IMR-90 (cell line): ENCODE measurements at regions not wholly inside any gene's neighbourhood (a gene's known extent, or its start where the extent isn't known, plus 50 kb on each side); places are given as distances from the start of the nearest gene placed in this dataset.

Experiments used
- ATAC-seq: fragments of 200-7000 bp; cut with Tn5 transposase; 2 replicates; pipeline ENCODE4 v1.9.1; 2020; ENCODE audit warnings: low read depth, mild to moderate bottlenecking, moderate library complexity
- BruUV-seq: library from RNA; stranded (reverse); fragments of 400-500 nt; replicated peaks from 2 replicates; lab custom pipeline; 2021; lab: Mats Ljungman, UMichigan
- CTCF ChIA-PET: fragments of 300-600 bp; formaldehyde crosslinking; extraction: SDS; loops from one replicate; lab custom pipeline; 2021; ENCODE audit warnings: antibody characterized with exemption; lab: Yijun Ruan, JAX
- POLR2A ChIA-PET: fragments of 300-600 bp; sonication (Branson Sonifier 250); formaldehyde crosslinking; loops from one replicate; lab custom pipeline; 2022; ENCODE audit warnings: antibody characterized with exemption; ENCODE audit not compliant: unreplicated experiment; lab: Charles Lee
- DNase-seq: peaks from one replicate; pipeline ENCODE4 v3.0.0; 2013
- H2AFZ ChIP-seq: replicated peaks from 2 replicates; pipeline ENCODE3; 2013; ENCODE audit warnings: low read length, mild to moderate bottlenecking; ENCODE audit not compliant: poor library complexity
- H2AK5ac ChIP-seq: 2 replicates; pipeline ENCODE4 v1.6.1; 2013; ENCODE audit warnings: low read depth, low read length, inconsistent platforms
- H2AK9ac ChIP-seq: replicated peaks from 2 replicates; pipeline ENCODE3; 2013; ENCODE audit warnings: mild to moderate bottlenecking, low read depth, low read length, moderate library complexity; ENCODE audit not compliant: poor library complexity
- H2BK120ac ChIP-seq: 2 replicates; pipeline ENCODE4 v1.6.1; 2013; ENCODE audit warnings: low read depth, low read length, inconsistent platforms
- H2BK15ac ChIP-seq: 3 replicates; pipeline ENCODE4 v1.6.1; 2013; ENCODE audit warnings: low read depth, low read length, inconsistent platforms
- H2BK20ac ChIP-seq: 2 replicates; pipeline ENCODE4 v1.6.1; 2013; ENCODE audit warnings: low read depth, mild to moderate bottlenecking, inconsistent platforms, low read length, moderate library complexity
- H2BK5ac ChIP-seq: 2 replicates; pipeline ENCODE4 v1.6.1; 2013; ENCODE audit warnings: mild to moderate bottlenecking, low read depth, low read length, inconsistent platforms; ENCODE audit not compliant: poor library complexity, severe bottlenecking
- H3K14ac ChIP-seq: replicated peaks from 2 replicates; pipeline ENCODE4 v1.6.1; 2013; ENCODE audit warnings: low read depth, low read length, inconsistent platforms
- H3K18ac ChIP-seq: 2 replicates; pipeline ENCODE4 v1.6.1; 2013; ENCODE audit warnings: low read depth, low read length, control low read depth
- H3K23ac ChIP-seq: 2 replicates; pipeline ENCODE4 v1.6.1; 2013; ENCODE audit warnings: low read depth, low read length, inconsistent platforms
- H3K27ac ChIP-seq: 2 replicates; pipeline ENCODE4 v1.5.1; 2013; ENCODE audit warnings: mild to moderate bottlenecking, control low read depth, low read length; ENCODE audit not compliant: insufficient read depth
- H3K27me3 ChIP-seq: 2 replicates; pipeline ENCODE4 v1.6.1; 2013; ENCODE audit warnings: low read length; ENCODE audit not compliant: control insufficient read depth, insufficient read depth
- H3K36me3 ChIP-seq: 2 replicates; pipeline ENCODE4 v1.6.1; 2013; ENCODE audit warnings: low read length, mixed read lengths; ENCODE audit not compliant: control insufficient read depth, insufficient read depth
- H3K4ac ChIP-seq: 2 replicates; pipeline ENCODE4 v1.6.1; 2013; ENCODE audit warnings: low read depth, low read length, inconsistent platforms
- H3K4me1 ChIP-seq: 2 replicates; pipeline ENCODE4 v1.6.1; 2013; ENCODE audit warnings: low read length, mixed read lengths; ENCODE audit not compliant: control insufficient read depth, insufficient read depth
- H3K4me2 ChIP-seq: 2 replicates; pipeline ENCODE4 v1.6.1; 2013; ENCODE audit warnings: low read depth, mild to moderate bottlenecking, control low read depth, low read length, moderate library complexity
- H3K4me3 ChIP-seq: 2 replicates; pipeline ENCODE4 v1.5.1; 2013; ENCODE audit warnings: low read depth, mild to moderate bottlenecking, control low read depth, low read length, moderate library complexity; ENCODE audit not compliant: insufficient read depth
- H3K56ac ChIP-seq: 2 replicates; pipeline ENCODE4 v1.6.1; 2013; ENCODE audit warnings: low read length, inconsistent platforms; ENCODE audit not compliant: insufficient read depth; ENCODE audit errors: extremely low read depth
- H3K79me1 ChIP-seq, 2 experiments: 2 replicates each; pipeline ENCODE4 v1.6.1; 2013; ENCODE audit warnings: low read length in 2 of 2, inconsistent platforms in 1 of 2, low read depth in 1 of 2
- H3K9ac ChIP-seq: 2 replicates; pipeline ENCODE4 v1.6.1; 2013; ENCODE audit warnings: low read depth, low read length, control low read depth
- H3K9me1 ChIP-seq: 2 replicates; pipeline ENCODE4 v1.6.1; 2013; ENCODE audit warnings: low read length, inconsistent platforms; ENCODE audit not compliant: insufficient read depth
- H3K9me3 ChIP-seq: 2 replicates; pipeline ENCODE4 v1.6.1; 2013; ENCODE audit warnings: low read length; ENCODE audit not compliant: control insufficient read depth, insufficient read depth
- H4K20me1 ChIP-seq: 2 replicates; pipeline ENCODE4 v1.6.1; 2013; ENCODE audit warnings: low read length, inconsistent platforms; ENCODE audit not compliant: insufficient read depth
- H4K5ac ChIP-seq: 2 replicates; pipeline ENCODE4 v1.6.1; 2013; ENCODE audit warnings: mild to moderate bottlenecking, low read depth, low read length, control low read depth
- H4K8ac ChIP-seq, 2 experiments: 2 replicates each; pipeline ENCODE4 v1.6.1; 2013; ENCODE audit warnings: low read depth in 2 of 2, low read length in 2 of 2, control low read depth in 1 of 2, inconsistent platforms in 1 of 2
- H4K91ac ChIP-seq: 2 replicates; pipeline ENCODE4 v1.6.1; 2013; ENCODE audit warnings: low read depth, low read length, inconsistent platforms; ENCODE audit not compliant: insufficient read depth
- CEBPB ChIP-seq: IDR thresholded peaks from 2 replicates; pipeline ENCODE4 v1.6.1; 2012; ENCODE audit warnings: low read depth, low read length, improper control_type of control experiment
- CHD1 ChIP-seq: IDR thresholded peaks from 2 replicates; pipeline ENCODE4 v1.6.1; 2012; ENCODE audit warnings: low read depth, low read length, improper control_type of control experiment
- MAFK ChIP-seq: IDR thresholded peaks from 2 replicates; pipeline ENCODE4 v1.6.1; 2012; ENCODE audit warnings: low read depth, low read length, improper control_type of control experiment
- NFE2L2 ChIP-seq: fragments of 150-350 bp; IDR thresholded peaks from 2 replicates; pipeline ENCODE4 v1.6.1; 2016; ENCODE audit warnings: low read depth, mild to moderate bottlenecking, low read length
- POLR2A ChIP-seq: IDR thresholded peaks from 2 replicates; pipeline ENCODE4 v1.6.1; 2012; ENCODE audit warnings: mild to moderate bottlenecking, low read depth, low read length
- RAD21 ChIP-seq: IDR thresholded peaks from 2 replicates; pipeline ENCODE4 v1.6.1; 2012; ENCODE audit warnings: low read length, improper control_type of control experiment
- RFX5 ChIP-seq: IDR thresholded peaks from 2 replicates; pipeline ENCODE4 v1.8.0; 2012; ENCODE audit warnings: low read depth, mild to moderate bottlenecking, low read length, moderate library complexity
- WGBS, 2 experiments: methylation state at CpG; one replicate each; pipeline versions ENCODE4 v1.1.5 to v1.1.7; 2013; ENCODE audit warnings: missing lambda C conversion rate in 2 of 2; ENCODE audit not compliant: insufficient read length in 1 of 2; ENCODE audit errors: extremely low coverage in 2 of 2; 5-methylcytosine and 5-hydroxymethylcytosine counted together
- dilution Hi-C: fragments of 300-500 bp; cut with HindIII; formaldehyde crosslinking; loops from one replicate; pipeline ENCODE4 v1.14.3; 2018; ENCODE audit warnings: low sequenced_read_pairs; ENCODE audit not compliant: unreplicated experiment
- in situ Hi-C: fragments of 300-500 bp; cut with MboI; formaldehyde crosslinking; loops from 3 replicates; pipeline ENCODE4 v1.14.3; 2019; ENCODE audit warnings: low sequenced_read_pairs, inconsistent platforms, mixed read lengths
- intact Hi-C: fragments of 100-400 bp; cut with micrococcal nuclease; formaldehyde crosslinking; loops from 2 replicates; pipeline ENCODE4 v1.10.0; 2022
- TF ChIP-seq, protein P1 (sequence below): conservative IDR thresholded peaks from 2 replicates; pipeline ENCODE4 v1.5.1; 2012; ENCODE audit warnings: mild to moderate bottlenecking, low read depth, low read length, improper control_type of control experiment
- TF ChIP-seq, protein P2 (sequence below): fragments of 150-350 bp; IDR thresholded peaks from 2 replicates; pipeline ENCODE4 v1.6.1; 2016; ENCODE audit warnings: low read depth, mild to moderate bottlenecking, low read length, moderate library complexity, borderline replicate concordance

DNA sequence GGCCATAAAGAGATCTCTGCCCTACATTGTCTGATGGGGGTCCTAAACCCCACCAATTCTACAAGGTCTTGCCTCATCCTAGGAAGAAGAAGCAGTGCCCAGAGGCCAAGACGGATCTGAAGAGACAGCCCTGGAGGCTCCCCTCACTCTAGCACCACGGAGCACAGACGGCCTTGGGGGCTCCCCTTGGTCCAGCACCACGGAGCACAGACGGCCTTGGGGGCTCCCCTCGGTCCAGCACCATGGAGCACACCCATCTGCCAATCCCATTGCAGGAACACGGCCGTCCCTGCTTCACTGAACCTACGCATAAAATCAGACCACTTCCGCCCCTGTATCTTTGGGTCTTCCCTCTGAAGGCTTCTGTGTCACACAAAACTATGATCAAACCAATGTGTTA is 215.1 kb upstream of the SALL3 start:
- dilution Hi-C loops (no loop called here), intact Hi-C loops (no loop called here), in situ Hi-C loops (no loop called here)
- H3K9ac ChIP-seq = no peak overlapping the region
- H2BK15ac ChIP-seq = no peak overlapping the region
- H3K14ac ChIP-seq = no peak overlapping the region
- TF ChIP-seq, protein P1, sequence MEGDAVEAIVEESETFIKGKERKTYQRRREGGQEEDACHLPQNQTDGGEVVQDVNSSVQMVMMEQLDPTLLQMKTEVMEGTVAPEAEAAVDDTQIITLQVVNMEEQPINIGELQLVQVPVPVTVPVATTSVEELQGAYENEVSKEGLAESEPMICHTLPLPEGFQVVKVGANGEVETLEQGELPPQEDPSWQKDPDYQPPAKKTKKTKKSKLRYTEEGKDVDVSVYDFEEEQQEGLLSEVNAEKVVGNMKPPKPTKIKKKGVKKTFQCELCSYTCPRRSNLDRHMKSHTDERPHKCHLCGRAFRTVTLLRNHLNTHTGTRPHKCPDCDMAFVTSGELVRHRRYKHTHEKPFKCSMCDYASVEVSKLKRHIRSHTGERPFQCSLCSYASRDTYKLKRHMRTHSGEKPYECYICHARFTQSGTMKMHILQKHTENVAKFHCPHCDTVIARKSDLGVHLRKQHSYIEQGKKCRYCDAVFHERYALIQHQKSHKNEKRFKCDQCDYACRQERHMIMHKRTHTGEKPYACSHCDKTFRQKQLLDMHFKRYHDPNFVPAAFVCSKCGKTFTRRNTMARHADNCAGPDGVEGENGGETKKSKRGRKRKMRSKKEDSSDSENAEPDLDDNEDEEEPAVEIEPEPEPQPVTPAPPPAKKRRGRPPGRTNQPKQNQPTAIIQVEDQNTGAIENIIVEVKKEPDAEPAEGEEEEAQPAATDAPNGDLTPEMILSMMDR = no peak
- TF ChIP-seq RAD21 (no peak), NFE2L2 (no peak), POLR2A (no peak), CHD1 (no peak), RFX5 (no peak), MAFK (no peak), CEBPB (no peak)
- TF ChIP-seq, protein P2, sequence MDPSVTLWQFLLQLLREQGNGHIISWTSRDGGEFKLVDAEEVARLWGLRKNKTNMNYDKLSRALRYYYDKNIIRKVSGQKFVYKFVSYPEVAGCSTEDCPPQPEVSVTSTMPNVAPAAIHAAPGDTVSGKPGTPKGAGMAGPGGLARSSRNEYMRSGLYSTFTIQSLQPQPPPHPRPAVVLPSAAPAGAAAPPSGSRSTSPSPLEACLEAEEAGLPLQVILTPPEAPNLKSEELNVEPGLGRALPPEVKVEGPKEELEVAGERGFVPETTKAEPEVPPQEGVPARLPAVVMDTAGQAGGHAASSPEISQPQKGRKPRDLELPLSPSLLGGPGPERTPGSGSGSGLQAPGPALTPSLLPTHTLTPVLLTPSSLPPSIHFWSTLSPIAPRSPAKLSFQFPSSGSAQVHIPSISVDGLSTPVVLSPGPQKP = no peak
- H3K9me1 ChIP-seq = no peaks in the 10 kb centered on the region
- no peaks in the 10 kb centered on the region for H3K79me1 ChIP-seq
- H3K4ac ChIP-seq = no peak overlapping the region
- H2AFZ ChIP-seq = no peak overlapping the region
- no peak overlapping the region for H2BK5ac ChIP-seq
- H3K9me3 ChIP-seq = peaks cover 55% of the 10 kb centered on the region
- H2AK9ac ChIP-seq = no peak overlapping the region
- 68% methylated on average over 4 of the region's 10 CpGs; no CpG with 5 or more reads in 1 of the 2 experiments for WGBS, 2 experiments
- H4K5ac ChIP-seq = no peak overlapping the region
- no peak overlapping the region for H3K18ac ChIP-seq
- ATAC-seq = no peak
- no peak overlapping the region for H4K91ac ChIP-seq
- H2AK5ac ChIP-seq = no peak overlapping the region
- H4K20me1 ChIP-seq = no peaks in the 10 kb centered on the region
- H3K4me2 ChIP-seq = no peak overlapping the region
- BruUV-seq = no TSS peak
- H3K23ac ChIP-seq = no peak overlapping the region
- H3K36me3 ChIP-seq = no peaks in the 10 kb centered on the region
- CTCF ChIA-PET = no interaction called here
- H2BK120ac ChIP-seq = no peak overlapping the region
- H3K56ac ChIP-seq = no peak overlapping the region
- DNase-seq = no peak
- no peak overlapping the region for H2BK20ac ChIP-seq
- H3K27ac ChIP-seq = no peak overlapping the region
- no peaks in the 10 kb centered on the region for H3K27me3 ChIP-seq
- H4K8ac ChIP-seq = no peak overlapping the region
- H3K4me1 ChIP-seq = no peaks in the 10 kb centered on the region
- POLR2A ChIA-PET = no interaction called here
- H3K4me3 ChIP-seq = no peak overlapping the region
